ENCODE measurements at regions not wholly inside any gene's neighbourhood (a gene's known extent, or its start where the extent isn't known, plus 50 kb on each side); places are given as distances from the start of the nearest gene placed in this dataset.

- no peak overlapping the region for H3K9ac ChIP-seq (replicated peaks; ENCODE audit: extremely low read depth, insufficient read depth, low read length)
- H2AFZ ChIP-seq (ENCODE audit: low read depth, low read length), result no peak overlapping the region
- DNase-seq (ENCODE audit: low read depth, low spot score), result no peak
- FAIRE-seq, result no peak
- H3K4me2 ChIP-seq (ENCODE audit: insufficient read depth, low read length), result no peak overlapping the region
- TF ChIP-seq MYC (IDR thresholded peaks at IDR 0.05; ENCODE audit: low read depth, low read length), result no peak
- no peak for TF ChIP-seq MAX (IDR thresholded peaks at IDR 0.05; ENCODE audit: insufficient read depth, insufficient read length)
- no peak for TF ChIP-seq GATA2 (IDR thresholded peaks at IDR 0.05; ENCODE audit: insufficient read depth, insufficient read length, low read depth, low read length)
- no peak for TF ChIP-seq FOS (IDR thresholded peaks at IDR 0.05; ENCODE audit: borderline replicate concordance, insufficient read depth, low read length)
- no peak for TF ChIP-seq POLR2AphosphoS5 (IDR thresholded peaks at IDR 0.05; ENCODE audit: insufficient read depth, low read depth, low read length)
- intact Hi-C loops (cut with micrococcal nuclease) (no loop called here), dilution Hi-C loops (cut with MboI; ENCODE audit: extremely low pct_ligation_motif_present, low sequenced_read_pairs) (no loop called here)
- H3K36me3 ChIP-seq (ENCODE audit: control insufficient read depth in 2 of 2, extremely low read depth in 1 of 2, insufficient read depth in 2 of 2, low read length in 2 of 2), result no peaks in the 10 kb centered on the region
- ChIA-PET CTCF (no interaction called here), POLR2A (no interaction called here)
- BruUV-seq (replicated peaks), result no TSS peak
- no peaks in the 10 kb centered on the region for H3K4me1 ChIP-seq (ENCODE audit: control insufficient read depth, extremely low read depth, insufficient read depth, low read length)
- H3K4me3 ChIP-seq (replicated peaks in 1 of 3; ENCODE audit: insufficient read depth in 1 of 3, low read depth in 1 of 3, low read length in 3 of 3), result no peak overlapping the region
- no peaks in the 10 kb centered on the region for H3K27me3 ChIP-seq (ENCODE audit: control insufficient read depth in 2 of 2, insufficient read depth in 2 of 2, low read length in 2 of 2)
- H3K9me3 ChIP-seq (replicated peaks; ENCODE audit: control insufficient read depth, insufficient read depth, low read length), result no peaks in the 10 kb centered on the region
- no peaks in the 10 kb centered on the region for H3K79me2 ChIP-seq (ENCODE audit: control insufficient read depth, insufficient read depth, low read length)
- no peaks in the 10 kb centered on the region for H3K9me1 ChIP-seq (replicated peaks; ENCODE audit: control insufficient read depth, extremely low read depth, insufficient read depth, low read length)
- no peak overlapping the region for H3K27ac ChIP-seq (ENCODE audit: insufficient read depth, low read depth, low read length)
- H4K20me1 ChIP-seq (replicated peaks; ENCODE audit: control insufficient read depth, extremely low read depth, insufficient read depth, low read length), result no peaks in the 10 kb centered on the region
These were observed 206.5 kb downstream of the PCDH10 start for GRCh38 chr4:133355633-133356032.

GRCh38 chr4:133347409-133347808 is 198.3 kb downstream of the PCDH10 start:
- H3K4me3 ChIP-seq (replicated peaks in 1 of 3; ENCODE audit: insufficient read depth in 1 of 3, low read depth in 1 of 3, low read length in 3 of 3), result no peak overlapping the region
- dilution Hi-C loops (cut with MboI; ENCODE audit: extremely low pct_ligation_motif_present, low sequenced_read_pairs), result no loop called here
- H3K36me3 ChIP-seq (ENCODE audit: control insufficient read depth in 2 of 2, extremely low read depth in 1 of 2, insufficient read depth in 2 of 2, low read length in 2 of 2), result no peaks in the 10 kb centered on the region
- no peaks in the 10 kb centered on the region for H4K20me1 ChIP-seq (replicated peaks; ENCODE audit: control insufficient read depth, extremely low read depth, insufficient read depth, low read length)
- no peaks in the 10 kb centered on the region for H3K9me3 ChIP-seq (replicated peaks; ENCODE audit: control insufficient read depth, insufficient read depth, low read length)
- no TSS peak for BruUV-seq (replicated peaks)
- no peak overlapping the region for H2AFZ ChIP-seq (ENCODE audit: low read depth, low read length)
- no peaks in the 10 kb centered on the region for H3K79me2 ChIP-seq (ENCODE audit: control insufficient read depth, insufficient read depth, low read length)
- DNase-seq (ENCODE audit: low read depth, low spot score), result no peak
- intact Hi-C loops (cut with micrococcal nuclease), result no loop called here
- ChIA-PET CTCF (interaction anchor here (1.3 kb wide), 1 partner anchor 9 kb away, joined by 3 read pairs; no protein-coding TSS in a partner anchor), POLR2A (no interaction called here)
- H3K4me2 ChIP-seq (ENCODE audit: insufficient read depth, low read length), result no peak overlapping the region
- H3K4me1 ChIP-seq (ENCODE audit: control insufficient read depth, extremely low read depth, insufficient read depth, low read length), result no peaks in the 10 kb centered on the region
- H3K27me3 ChIP-seq (ENCODE audit: control insufficient read depth in 2 of 2, insufficient read depth in 2 of 2, low read length in 2 of 2), result no peaks in the 10 kb centered on the region
- H3K27ac ChIP-seq (ENCODE audit: insufficient read depth, low read depth, low read length), result no peak overlapping the region
- no peak overlapping the region for H3K9ac ChIP-seq (replicated peaks; ENCODE audit: extremely low read depth, insufficient read depth, low read length)
- TF ChIP-seq POLR2AphosphoS5 (IDR thresholded peaks at IDR 0.05; ENCODE audit: insufficient read depth, low read depth, low read length) (no peak), EZH2 (IDR thresholded peaks at IDR 0.05; ENCODE audit: borderline replicate concordance, low read depth, low read length, severe bottlenecking) (no peak), POLR2A (IDR thresholded peaks at IDR 0.05; ENCODE audit: low read depth, low read length) (no peak), JUN (IDR thresholded peaks at IDR 0.05; ENCODE audit: borderline replicate concordance, insufficient read depth, insufficient read length, low read depth) (no peak), MYC (IDR thresholded peaks at IDR 0.05; ENCODE audit: low read depth, low read length) (no peak), MAX (IDR thresholded peaks at IDR 0.05; ENCODE audit: insufficient read depth, insufficient read length) (no peak), GATA2 (IDR thresholded peaks at IDR 0.05; ENCODE audit: insufficient read depth, insufficient read length, low read depth, low read length) (no peak), FOS (IDR thresholded peaks at IDR 0.05; ENCODE audit: borderline replicate concordance, insufficient read depth, low read length) (no peak), CTCF (IDR thresholded peaks at IDR 0.05; ENCODE audit: extremely low read depth in 1 of 2, insufficient read depth in 1 of 2, low read depth in 1 of 2, low read length in 2 of 2) (no peak)
- no peak for FAIRE-seq
- H3K9me1 ChIP-seq (replicated peaks; ENCODE audit: control insufficient read depth, extremely low read depth, insufficient read depth, low read length), result no peaks in the 10 kb centered on the region
